Astrocyte of the cerebellum (primary cell): ENCODE measurements at regions not wholly inside any gene's neighbourhood (a gene's known extent, or its start where the extent isn't known, plus 50 kb on each side); places are given as distances from the start of the nearest gene placed in this dataset.

Experiments
- DNase-seq: peaks from one replicate; pipeline ENCODE4 v3.0.0-alpha.2; 2011; ENCODE audit warnings: low read depth
- H3K4me3 ChIP-seq: 2 replicates; pipeline ENCODE4 v1.5.1; 2011; ENCODE audit warnings: mild to moderate bottlenecking, low read depth, low read length, moderate library complexity
- in situ Hi-C: cut with HindIII; loops from 2 replicates; pipeline ENCODE4 v1.10.0; 2017; ENCODE audit warnings: low sequenced_read_pairs
- TF ChIP-seq, protein P1 (sequence below): IDR thresholded peaks from 2 replicates; pipeline ENCODE4 v1.5.1; 2012; ENCODE audit warnings: low read length, low read depth, moderate library complexity, mild to moderate bottlenecking; ENCODE audit errors: missing control alignments

DNA sequence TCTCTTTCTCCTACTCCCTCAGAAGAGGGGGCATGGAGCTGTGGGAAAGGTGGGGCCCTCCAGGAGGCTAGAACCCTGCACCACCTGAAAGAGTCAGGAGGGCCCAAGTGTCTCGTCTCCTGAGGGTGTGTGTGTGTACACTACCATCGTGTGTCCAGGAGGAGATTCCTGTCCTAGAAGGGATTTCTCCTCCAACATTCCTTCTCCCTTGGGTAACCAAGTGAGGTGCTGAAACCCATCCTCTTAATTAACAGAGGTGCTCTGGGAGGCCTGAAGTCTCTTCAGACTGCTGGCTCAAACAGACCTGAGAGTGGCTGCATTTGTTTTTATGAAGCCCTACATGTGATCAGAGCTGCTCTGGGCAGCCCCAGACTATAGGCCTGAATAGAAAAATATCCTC is 61.1 kb upstream of the FAM169A start:
- no peak overlapping the region for H3K4me3 ChIP-seq
- TF ChIP-seq, protein P1, sequence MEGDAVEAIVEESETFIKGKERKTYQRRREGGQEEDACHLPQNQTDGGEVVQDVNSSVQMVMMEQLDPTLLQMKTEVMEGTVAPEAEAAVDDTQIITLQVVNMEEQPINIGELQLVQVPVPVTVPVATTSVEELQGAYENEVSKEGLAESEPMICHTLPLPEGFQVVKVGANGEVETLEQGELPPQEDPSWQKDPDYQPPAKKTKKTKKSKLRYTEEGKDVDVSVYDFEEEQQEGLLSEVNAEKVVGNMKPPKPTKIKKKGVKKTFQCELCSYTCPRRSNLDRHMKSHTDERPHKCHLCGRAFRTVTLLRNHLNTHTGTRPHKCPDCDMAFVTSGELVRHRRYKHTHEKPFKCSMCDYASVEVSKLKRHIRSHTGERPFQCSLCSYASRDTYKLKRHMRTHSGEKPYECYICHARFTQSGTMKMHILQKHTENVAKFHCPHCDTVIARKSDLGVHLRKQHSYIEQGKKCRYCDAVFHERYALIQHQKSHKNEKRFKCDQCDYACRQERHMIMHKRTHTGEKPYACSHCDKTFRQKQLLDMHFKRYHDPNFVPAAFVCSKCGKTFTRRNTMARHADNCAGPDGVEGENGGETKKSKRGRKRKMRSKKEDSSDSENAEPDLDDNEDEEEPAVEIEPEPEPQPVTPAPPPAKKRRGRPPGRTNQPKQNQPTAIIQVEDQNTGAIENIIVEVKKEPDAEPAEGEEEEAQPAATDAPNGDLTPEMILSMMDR = no peak
- in situ Hi-C loops = no loop called here
- DNase-seq = no peak

DNA sequence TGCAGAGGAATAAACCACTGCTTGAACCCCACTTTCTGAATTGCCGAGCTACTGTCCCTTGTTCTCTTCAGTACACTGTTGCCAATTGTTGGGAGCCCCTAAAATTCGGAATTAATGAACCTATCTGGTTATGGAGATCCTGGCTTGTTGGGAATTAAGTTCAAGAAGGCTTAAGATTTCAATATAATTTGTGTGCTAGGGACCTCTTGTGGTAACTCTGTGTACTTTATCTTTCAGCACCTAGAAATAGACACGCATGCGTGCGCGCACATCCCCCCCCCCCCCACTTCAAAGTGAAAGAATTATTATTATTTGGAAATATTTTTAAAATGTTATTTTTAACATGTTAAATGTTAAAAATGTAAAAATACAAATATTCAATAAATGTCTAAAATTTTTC is 53.3 kb upstream of the FAM169A start:
- DNase-seq = no peak
- in situ Hi-C loops = no loop called here
- TF ChIP-seq, protein P1 = peak; percentile 54
- H3K4me3 ChIP-seq = no peak overlapping the region

DNA sequence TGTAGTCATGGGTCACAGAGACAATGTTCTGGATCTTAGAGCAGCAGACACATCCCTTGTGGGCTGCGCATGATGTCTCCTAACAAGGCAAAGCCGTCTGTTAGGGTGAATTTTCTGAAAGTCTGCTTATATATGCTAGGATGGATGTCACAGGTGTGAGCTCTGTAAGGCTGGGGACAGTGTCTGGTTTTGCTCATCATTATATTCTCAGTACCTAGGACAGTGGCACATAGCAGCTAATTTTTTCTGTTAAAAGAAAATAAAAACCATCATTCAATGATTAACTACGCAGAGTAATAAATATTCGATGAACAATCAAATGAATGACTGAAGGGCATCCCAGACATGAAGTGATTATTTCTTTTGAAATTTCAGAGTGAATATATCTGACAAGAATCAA is 52.9 kb upstream of the FAM169A start:
- H3K4me3 ChIP-seq = no peak overlapping the region
- no peak for DNase-seq
- TF ChIP-seq, protein P1 = no peak
- in situ Hi-C loops = no loop called here

DNA sequence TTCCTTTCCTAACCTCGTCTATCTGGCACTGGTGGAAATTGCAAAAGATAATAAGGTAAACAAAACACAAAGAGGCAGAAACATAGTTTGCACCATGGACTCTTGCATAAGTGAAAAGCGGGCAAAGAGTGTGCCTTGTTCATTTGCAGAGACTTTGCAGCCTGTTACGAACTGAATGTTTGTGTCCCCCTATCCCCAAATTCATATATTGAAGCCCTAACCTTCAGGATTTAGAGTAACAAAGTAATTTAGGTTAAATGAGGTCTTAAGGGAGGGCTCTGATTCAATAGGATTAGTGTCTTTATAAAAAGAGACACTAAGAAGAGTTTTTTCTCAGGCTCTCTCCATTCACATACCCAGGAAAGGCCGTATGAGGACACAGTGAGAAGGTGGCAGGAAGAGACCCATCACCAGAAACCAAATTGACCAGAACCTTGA is 52.1 kb upstream of the FAM169A start:
- H3K4me3 ChIP-seq = no peak overlapping the region
- in situ Hi-C loops = no loop called here
- TF ChIP-seq, protein P1 = no peak
- DNase-seq = no peak

DNA sequence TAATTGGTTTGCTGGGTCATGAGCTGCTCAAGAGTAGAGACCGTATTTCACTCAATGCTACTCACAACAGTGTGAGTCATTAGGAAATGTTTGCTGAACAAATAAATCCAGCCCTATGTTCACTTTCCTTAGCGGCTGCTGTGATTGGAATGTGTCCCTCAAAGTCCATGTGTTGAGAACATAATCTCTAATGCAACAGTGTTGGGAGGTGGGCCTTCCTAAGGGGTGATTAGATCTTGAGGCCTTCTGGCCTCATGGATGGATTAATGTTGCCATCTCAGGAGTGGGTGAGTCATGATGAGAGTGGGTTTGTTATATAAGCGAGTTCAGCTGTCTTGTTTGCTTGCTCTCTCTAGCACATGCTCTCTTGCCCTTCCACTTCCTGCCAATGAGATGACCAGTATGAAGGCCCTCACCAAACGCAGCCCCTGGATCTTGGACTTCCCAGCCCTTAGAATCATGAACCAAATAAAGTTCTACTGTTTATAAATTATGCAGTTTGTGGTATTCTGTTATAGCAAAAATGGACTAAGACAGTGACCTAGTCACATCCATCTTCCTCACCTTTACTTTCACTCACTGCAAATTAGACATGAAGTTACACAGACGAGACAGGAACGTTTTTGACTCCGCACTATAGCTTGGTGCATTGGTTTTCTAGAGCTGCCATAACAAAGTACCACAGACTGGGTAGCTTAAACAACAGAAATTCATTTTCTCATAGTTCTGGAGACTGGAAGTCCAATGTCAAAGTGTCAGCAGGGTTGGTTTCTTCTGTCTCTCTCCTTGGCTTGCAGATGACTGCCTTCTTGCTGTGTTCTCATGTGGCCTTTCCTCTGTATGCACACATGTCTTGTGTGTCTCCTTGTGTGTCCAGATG is 50.9 kb upstream of the FAM169A start:
- TF ChIP-seq, protein P1 = no peak
- no peak overlapping the region for H3K4me3 ChIP-seq
- DNase-seq = no peak
- in situ Hi-C loops = no loop called here
